B cell (primary cell): ENCODE measurements at regions not wholly inside any gene's neighbourhood (a gene's known extent, or its start where the extent isn't known, plus 50 kb on each side); places are given as distances from the start of the nearest gene placed in this dataset.

Experiments used
- ATAC-seq: fragments of 200-7000 bp; cut with Tn5 transposase; one replicate; pipeline ENCODE4 v1.10.0; 2021; ENCODE audit warnings: low read depth, mild to moderate bottlenecking, moderate number of reproducible peaks, moderate library complexity
- CTCF ChIA-PET: fragments of 350-600 bp; sonication (Branson Sonifier 250); formaldehyde crosslinking; loops from one replicate; lab custom pipeline; 2021; ENCODE audit warnings: antibody characterized with exemption, inconsistent platforms; lab: Charles Lee
- POLR2A ChIA-PET: fragments of 350-600 bp; sonication (Branson Sonifier 250); formaldehyde crosslinking; loops from one replicate; lab custom pipeline; 2021; ENCODE audit warnings: antibody characterized with exemption; lab: Charles Lee
- DNase-seq: peaks from one replicate; pipeline ENCODE4 v3.0.0; 2013
- H2AFZ ChIP-seq: 2 replicates; pipeline ENCODE4 v1.6.1; 2012; ENCODE audit warnings: mild to moderate bottlenecking, low read depth, low read length; ENCODE audit not compliant: insufficient read depth, poor library complexity, severe bottlenecking
- H3K27ac ChIP-seq, 2 donors: 1 replicate in 1 of 2; 2 replicates in 1 of 2; pipeline ENCODE4 v1.5.1; 2012 to 2013; ENCODE audit warnings: low read length in 2 of 2, mild to moderate bottlenecking in 2 of 2, moderate library complexity in 1 of 2
- H3K27me3 ChIP-seq, 4 experiments: fragments of 200-600 bp in 1 of 4; sonication (generic) in 1 of 4; replicated peaks in 1 of 4; 1 replicate in 2 of 4; 2 replicates in 2 of 4; pipeline versions ENCODE4 v1.6.1 to v1.7.0; 2013 to 2016; ENCODE audit warnings: low read length in 3 of 4, mild to moderate bottlenecking in 2 of 4, mixed read lengths in 1 of 4, moderate library complexity in 1 of 4; ENCODE audit not compliant: insufficient read depth in 4 of 4, control insufficient read depth in 3 of 4; ENCODE audit errors: control extremely low read depth in 1 of 4
- H3K36me3 ChIP-seq, 2 experiments: replicated peaks in 1 of 2; 1 replicate in 1 of 2; 2 replicates in 1 of 2; pipeline versions ENCODE4 v1.6.1 to v1.7.1; 2013; ENCODE audit warnings: low read length in 1 of 2; ENCODE audit not compliant: insufficient read depth in 2 of 2, control insufficient read depth in 1 of 2; ENCODE audit errors: control extremely low read depth in 1 of 2, extremely low read depth in 1 of 2
- H3K4me1 ChIP-seq, 2 donors: fragments of 200-600 bp in 1 of 2; sonication (generic) in 1 of 2; 1 replicate in 1 of 2; 2 replicates in 1 of 2; pipeline versions ENCODE4 v1.5.1 to v1.6.1; 2013 to 2017; ENCODE audit warnings: low read length in 2 of 2; ENCODE audit not compliant: control insufficient read depth in 2 of 2, insufficient read depth in 2 of 2
- H3K4me2 ChIP-seq: replicated peaks from 2 replicates; pipeline ENCODE3; 2012; ENCODE audit warnings: mild to moderate bottlenecking, low read depth, low read length; ENCODE audit not compliant: poor library complexity, severe bottlenecking
- H3K4me3 ChIP-seq, 5 experiments: fragments of 200-600 bp in 1 of 5; sonication (generic) in 1 of 5; 1 replicate in 3 of 5; 2 replicates in 2 of 5; pipeline versions ENCODE4 v1.5.1 to v1.7.0; 2011 to 2016; ENCODE audit warnings: low read length in 4 of 5, mild to moderate bottlenecking in 4 of 5, low read depth in 2 of 5, control low read depth in 1 of 5, moderate library complexity in 1 of 5; ENCODE audit not compliant: insufficient read depth in 1 of 5; ENCODE audit errors: control extremely low read depth in 1 of 5, extremely low read depth in 1 of 5
- H3K79me2 ChIP-seq: fragments of 200-600 bp; sonication (generic); one replicate; pipeline ENCODE4 v1.6.0; 2016; ENCODE audit warnings: low read length; ENCODE audit not compliant: control insufficient read depth, insufficient read depth
- H3K9ac ChIP-seq: fragments of 200-600 bp; sonication (generic); 2 replicates; pipeline ENCODE4 v1.6.1; 2017; ENCODE audit warnings: mild to moderate bottlenecking, low read length, moderate library complexity
- H3K9me3 ChIP-seq, 3 donors: one replicate each; pipeline versions ENCODE4 v1.6.1 to v1.7.1; 2013; ENCODE audit warnings: low read length in 2 of 3; ENCODE audit not compliant: control insufficient read depth in 2 of 3, insufficient read depth in 1 of 3; ENCODE audit errors: control extremely low read depth in 1 of 3
- H4K20me1 ChIP-seq: 2 replicates; pipeline ENCODE4 v1.6.0; 2012; ENCODE audit warnings: mild to moderate bottlenecking, low read length; ENCODE audit not compliant: insufficient read depth, control insufficient read depth, poor library complexity, severe bottlenecking
- H3K27ac Mint-ChIP-seq: one replicate; pipeline ENCODE4 v1.8.0; 2021; ENCODE audit warnings: mixed read lengths
- H3K27me3 Mint-ChIP-seq: one replicate; pipeline ENCODE4 v1.8.0; 2021; ENCODE audit warnings: mixed read lengths
- H3K4me1 Mint-ChIP-seq: one replicate; pipeline ENCODE4 v1.8.0; 2021; ENCODE audit warnings: mixed read lengths
- H3K4me3 Mint-ChIP-seq: one replicate; pipeline ENCODE4 v1.8.0; 2021; ENCODE audit warnings: mixed read lengths
- H3K9me3 Mint-ChIP-seq: one replicate; pipeline ENCODE4 v1.8.0; 2022; ENCODE audit warnings: mixed read lengths; ENCODE audit not compliant: insufficient read depth
- EZH2 ChIP-seq: IDR thresholded peaks from 2 replicates; pipeline ENCODE4 v1.6.1; 2012; ENCODE audit warnings: borderline replicate concordance, low read depth, mild to moderate bottlenecking, moderate library complexity, low read length; ENCODE audit not compliant: insufficient read depth, poor library complexity, severe bottlenecking
- WGBS: methylation state at CpG from one replicate; pipeline ENCODE4 v1.1.5; 2013; ENCODE audit warnings: missing lambda C conversion rate; ENCODE audit not compliant: insufficient coverage; 5-methylcytosine and 5-hydroxymethylcytosine counted together
- intact Hi-C: fragments of 100-400 bp; cut with micrococcal nuclease; formaldehyde crosslinking; loops from one replicate; pipeline ENCODE4 v1.10.0; 2022
- TF ChIP-seq, protein P1 (sequence below): fragments of 200-600 bp; IDR thresholded peaks from one replicate; pipeline ENCODE4 v1.8.0; 2022; ENCODE audit warnings: antibody characterized with exemption, mild to moderate bottlenecking

- Histone ChIP-seq H3K27ac (no peak overlapping the region), H3K4me1 (no peaks in the 10 kb centered on the region), H4K20me1 (no peaks in the 10 kb centered on the region), H3K4me3 (no peak overlapping the region), H3K36me3 (no peaks in the 10 kb centered on the region), H3K9me3 (no peaks in the 10 kb centered on the region), H3K9ac (no peak overlapping the region), H2AFZ (no peak overlapping the region), H3K79me2 (no peaks in the 10 kb centered on the region), H3K4me2 (no peak overlapping the region), H3K27me3 (no peaks in the 10 kb centered on the region)
- Mint-ChIP-seq H3K4me1 (no peaks in the 10 kb centered on the region), H3K27ac (no peak overlapping the region), H3K4me3 (no peak overlapping the region), H3K27me3 (no peaks in the 10 kb centered on the region), H3K9me3 (no peaks in the 10 kb centered on the region)
- intact Hi-C loops: no loop called here
- ATAC-seq: no peak
- no peak for TF ChIP-seq EZH2
- TF ChIP-seq, protein P1, sequence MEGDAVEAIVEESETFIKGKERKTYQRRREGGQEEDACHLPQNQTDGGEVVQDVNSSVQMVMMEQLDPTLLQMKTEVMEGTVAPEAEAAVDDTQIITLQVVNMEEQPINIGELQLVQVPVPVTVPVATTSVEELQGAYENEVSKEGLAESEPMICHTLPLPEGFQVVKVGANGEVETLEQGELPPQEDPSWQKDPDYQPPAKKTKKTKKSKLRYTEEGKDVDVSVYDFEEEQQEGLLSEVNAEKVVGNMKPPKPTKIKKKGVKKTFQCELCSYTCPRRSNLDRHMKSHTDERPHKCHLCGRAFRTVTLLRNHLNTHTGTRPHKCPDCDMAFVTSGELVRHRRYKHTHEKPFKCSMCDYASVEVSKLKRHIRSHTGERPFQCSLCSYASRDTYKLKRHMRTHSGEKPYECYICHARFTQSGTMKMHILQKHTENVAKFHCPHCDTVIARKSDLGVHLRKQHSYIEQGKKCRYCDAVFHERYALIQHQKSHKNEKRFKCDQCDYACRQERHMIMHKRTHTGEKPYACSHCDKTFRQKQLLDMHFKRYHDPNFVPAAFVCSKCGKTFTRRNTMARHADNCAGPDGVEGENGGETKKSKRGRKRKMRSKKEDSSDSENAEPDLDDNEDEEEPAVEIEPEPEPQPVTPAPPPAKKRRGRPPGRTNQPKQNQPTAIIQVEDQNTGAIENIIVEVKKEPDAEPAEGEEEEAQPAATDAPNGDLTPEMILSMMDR: no peak
- POLR2A ChIA-PET: no interaction called here
- DNase-seq: no peak
- CTCF ChIA-PET: no interaction called here
Measured at GRCh38 chr1:194369060-194369459, 1182.6 kb upstream of the B3GALT2 start.

DNA sequence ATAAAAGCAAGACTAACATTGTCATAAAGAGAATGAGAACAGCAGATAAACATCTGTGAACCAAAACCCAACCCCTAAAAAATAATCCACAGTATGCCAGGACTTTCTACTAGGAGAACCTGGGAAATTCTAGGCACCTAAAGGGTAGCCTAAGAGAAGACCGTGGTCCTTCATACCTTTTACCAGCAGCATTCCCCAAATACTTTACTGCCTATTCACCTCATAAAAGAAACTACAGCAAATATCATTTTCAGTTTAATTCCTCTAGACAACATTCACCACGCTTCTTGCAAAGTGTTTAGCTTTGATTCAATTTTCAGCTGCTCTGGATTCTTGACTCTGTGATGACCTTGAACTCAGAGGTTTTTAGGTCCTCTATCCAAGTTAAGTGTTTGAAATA lies 1180.7 kb upstream of the B3GALT2 start:
- no peaks in the 10 kb centered on the region for H3K27me3 Mint-ChIP-seq
- 67% methylated on average over 1 of the region's 2 CpGs for WGBS
- Histone ChIP-seq H2AFZ (no peak overlapping the region), H3K27me3 (no peaks in the 10 kb centered on the region), H3K79me2 (no peaks in the 10 kb centered on the region), H3K4me2 (no peak overlapping the region), H4K20me1 (no peaks in the 10 kb centered on the region), H3K27ac (no peak overlapping the region), H3K4me1 (no peaks in the 10 kb centered on the region), H3K9ac (no peak overlapping the region), H3K4me3 (no peak overlapping the region), H3K9me3 (no peaks in the 10 kb centered on the region), H3K36me3 (no peaks in the 10 kb centered on the region)
- TF ChIP-seq, protein P1: no peak
- TF ChIP-seq EZH2: no peak
- no peak overlapping the region for H3K27ac Mint-ChIP-seq
- ATAC-seq (no peak), DNase-seq (no peak)
- H3K4me1 Mint-ChIP-seq: no peaks in the 10 kb centered on the region
- no peak overlapping the region for H3K4me3 Mint-ChIP-seq
- ChIA-PET CTCF (no interaction called here), POLR2A (no interaction called here)
- no peaks in the 10 kb centered on the region for H3K9me3 Mint-ChIP-seq
- intact Hi-C loops: no loop called here
